Neural progenitor cell (in vitro differentiated cells): ENCODE measurements at regions not wholly inside any gene's neighbourhood (a gene's known extent, or its start where the extent isn't known, plus 50 kb on each side); places are given as distances from the start of the nearest gene placed in this dataset. TPM values are rescaled to one million over a fixed set of nuclear protein-coding genes. Genes with fewer than 3 reads are reported as not detected.
"Not testable (repeated sequence)": the region's sequence is repeated elsewhere in the genome, so short reads cannot be mapped to it uniquely, and the experiment has no call there.

ENCODE experiments used
- DNase-seq: peaks from one replicate; pipeline ENCODE4 v3.0.0-alpha.2; 2016; ENCODE audit warnings: low spot score
- H2AFZ ChIP-seq: fragments of 200-600 bp; sonication (generic); replicated peaks from 2 replicates; pipeline ENCODE4 v1.6.1; 2016; ENCODE audit warnings: antibody characterized with exemption
- H3F3A ChIP-seq: fragments of 200-600 bp; sonication (generic); 2 replicates; pipeline ENCODE4 v1.6.1; 2016; ENCODE audit warnings: antibody characterized with exemption, low read depth
- H3K27ac ChIP-seq: fragments of 200-600 bp; sonication (generic); 2 replicates; pipeline ENCODE4 v1.5.1; 2016; ENCODE audit warnings: mild to moderate bottlenecking
- H3K27me3 ChIP-seq: fragments of 200-600 bp; sonication (generic); 2 replicates; pipeline ENCODE4 v1.6.1; 2016; ENCODE audit warnings: mild to moderate bottlenecking, moderate library complexity
- H3K36me3 ChIP-seq: fragments of 200-600 bp; sonication (generic); 2 replicates; pipeline ENCODE4 v1.5.1; 2016
- H3K4me1 ChIP-seq: fragments of 200-600 bp; sonication (generic); 2 replicates; pipeline ENCODE4 v1.6.1; 2016; ENCODE audit warnings: mixed run types
- H3K4me2 ChIP-seq: fragments of 200-600 bp; sonication (generic); 2 replicates; pipeline ENCODE4 v1.6.1; 2016
- H3K4me3 ChIP-seq: fragments of 200-600 bp; sonication (generic); 2 replicates; pipeline ENCODE4 v1.5.1; 2016
- H3K79me2 ChIP-seq: fragments of 200-600 bp; sonication (generic); 2 replicates; pipeline ENCODE4 v1.6.1; 2016; ENCODE audit warnings: low read depth
- H3K9ac ChIP-seq: fragments of 200-600 bp; sonication (generic); 2 replicates; pipeline ENCODE4 v1.6.1; 2016
- H3K9me3 ChIP-seq: fragments of 200-600 bp; sonication (generic); 2 replicates; pipeline ENCODE4 v1.5.1; 2016; ENCODE audit warnings: low read depth
- H4K20me1 ChIP-seq: fragments of 200-600 bp; sonication (generic); 2 replicates; pipeline ENCODE4 v1.6.1; 2016; ENCODE audit warnings: low read depth
- H3K27ac Mint-ChIP-seq: 3 replicates; pipeline ENCODE4 v1.8.0; 2021; ENCODE audit warnings: mixed read lengths
- H3K27me3 Mint-ChIP-seq: 2 replicates; pipeline ENCODE4 v1.8.0; 2022; ENCODE audit warnings: low read depth, mild to moderate bottlenecking, inconsistent platforms, moderate library complexity, mixed read lengths; ENCODE audit not compliant: insufficient read depth
- H3K36me3 Mint-ChIP-seq: 3 replicates; pipeline ENCODE4 v1.8.0; 2021; ENCODE audit warnings: mixed read lengths
- H3K4me1 Mint-ChIP-seq: 3 replicates; pipeline ENCODE4 v1.8.0; 2021; ENCODE audit warnings: mixed read lengths
- H3K4me3 Mint-ChIP-seq: 3 replicates; pipeline ENCODE4 v1.8.0; 2021; ENCODE audit warnings: mild to moderate bottlenecking, moderate library complexity, mixed read lengths
- H3K9me3 Mint-ChIP-seq: 3 replicates; pipeline ENCODE4 v1.8.0; 2020; ENCODE audit warnings: mixed read lengths
- small RNA-seq: library from RNA; depleted of rRNA; stranded (forward); fragments of <200 nt; gene quantifications from one replicate; pipeline ENCODE3, GENCODE V24; 2015

DNA sequence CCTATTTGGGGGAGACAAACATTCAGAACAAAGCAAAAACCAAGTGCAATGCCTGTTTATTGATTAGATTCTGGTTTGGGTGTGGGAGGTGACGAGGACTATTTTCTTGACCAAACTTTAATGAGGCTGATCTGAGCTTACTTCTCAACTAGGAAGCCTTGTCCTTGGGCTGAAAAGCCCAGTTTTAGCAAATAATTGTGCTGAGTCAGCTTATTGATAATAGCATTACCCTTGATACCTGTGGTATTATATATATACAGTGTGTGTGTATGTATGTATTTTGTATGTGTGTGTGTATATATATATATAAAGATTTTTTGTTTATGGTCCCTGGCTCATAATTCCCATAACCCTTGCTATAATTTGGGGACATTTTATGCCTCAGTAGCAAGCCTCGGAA, 880.6 kb downstream of the PCDH11X start:
- H3K4me1 Mint-ChIP-seq, H3F3A ChIP-seq, H3K27ac Mint-ChIP-seq, H3K9me3 Mint-ChIP-seq, H4K20me1 ChIP-seq, H2AFZ ChIP-seq, DNase-seq, H3K27ac ChIP-seq, H3K4me2 ChIP-seq, H3K4me1 ChIP-seq, H3K4me3 Mint-ChIP-seq, H3K27me3 Mint-ChIP-seq, H3K36me3 Mint-ChIP-seq, H3K4me3 ChIP-seq, H3K36me3 ChIP-seq, H3K9ac ChIP-seq, H3K79me2 ChIP-seq, H3K27me3 ChIP-seq, H3K9me3 ChIP-seq: not testable (repeated sequence)

GRCh38 chrX:92692796-92693195, 913.6 kb downstream of the PCDH11X start:
- not testable (repeated sequence) for H3K79me2 ChIP-seq, DNase-seq, H3K27me3 ChIP-seq, H3K9ac ChIP-seq, H3F3A ChIP-seq, H3K9me3 ChIP-seq, H3K36me3 Mint-ChIP-seq, H3K4me2 ChIP-seq, H2AFZ ChIP-seq, H3K27me3 Mint-ChIP-seq, H3K36me3 ChIP-seq, H3K9me3 Mint-ChIP-seq, H3K4me1 Mint-ChIP-seq, H3K4me1 ChIP-seq, H3K4me3 Mint-ChIP-seq, H3K4me3 ChIP-seq, H3K27ac ChIP-seq, H4K20me1 ChIP-seq, H3K27ac Mint-ChIP-seq

DNA sequence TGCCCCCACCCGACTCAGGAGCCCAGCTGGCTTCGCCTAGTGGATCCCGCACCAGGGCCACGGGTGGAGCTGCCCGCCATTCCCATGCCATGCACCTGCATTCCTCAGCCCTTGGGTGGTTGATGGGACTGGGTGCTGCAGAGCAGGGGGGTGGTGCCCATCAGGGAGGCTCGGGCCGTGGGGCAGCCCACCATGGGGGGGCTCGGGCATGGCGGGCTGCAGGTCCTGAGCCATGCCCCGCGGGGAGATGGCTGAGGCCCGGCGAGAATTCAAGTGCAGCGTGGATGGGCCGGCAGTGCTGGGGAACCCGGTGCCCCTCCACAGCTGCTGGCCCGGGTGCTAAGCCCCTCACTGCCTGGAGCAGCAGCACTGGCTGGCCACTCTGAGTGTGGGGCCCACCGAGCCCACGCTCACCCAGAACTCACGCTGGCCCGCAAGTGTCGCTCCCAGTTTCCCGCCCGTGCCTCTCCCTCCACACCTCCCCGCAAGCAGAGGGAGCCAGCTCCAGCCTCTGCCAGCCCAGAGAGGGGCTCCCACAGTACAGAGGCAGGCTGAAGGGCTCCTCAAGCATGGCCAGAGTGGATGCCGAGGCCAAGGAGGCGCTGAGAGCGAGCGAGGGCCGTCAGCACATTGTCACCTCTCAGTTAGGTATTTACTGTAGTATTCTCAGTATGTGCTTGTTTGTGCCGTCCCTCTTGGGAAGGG, 920.4 kb downstream of the PCDH11X start:
- H3K4me1 Mint-ChIP-seq, H3K9me3 ChIP-seq, H3K79me2 ChIP-seq, H3K9ac ChIP-seq, H3K27ac Mint-ChIP-seq, H3K27me3 ChIP-seq, H3F3A ChIP-seq, H4K20me1 ChIP-seq, H3K4me1 ChIP-seq, H3K27ac ChIP-seq, H3K27me3 Mint-ChIP-seq, H3K36me3 ChIP-seq, H3K4me2 ChIP-seq, H3K36me3 Mint-ChIP-seq, H2AFZ ChIP-seq, H3K4me3 ChIP-seq, DNase-seq, H3K4me3 Mint-ChIP-seq, H3K9me3 Mint-ChIP-seq: not testable (repeated sequence)

DNA sequence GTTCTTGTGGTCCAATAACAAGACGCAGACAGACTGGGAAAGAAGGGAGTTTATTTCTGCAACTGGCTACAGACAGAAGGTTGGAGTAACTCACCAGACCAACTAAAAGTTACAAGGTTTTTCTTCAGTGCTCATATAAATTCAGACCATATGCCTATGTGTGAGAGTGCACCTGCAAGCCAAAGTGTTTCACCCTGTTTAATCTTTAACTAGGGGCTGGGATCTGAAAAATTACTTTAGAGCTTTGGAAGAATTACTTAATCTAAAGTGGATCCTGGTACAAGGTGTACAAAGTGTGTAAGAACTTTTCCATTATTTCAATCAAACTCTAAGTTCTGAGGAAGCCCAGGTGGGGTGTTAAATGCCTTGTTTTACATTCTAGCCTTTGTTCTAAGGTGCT, 930.6 kb downstream of the PCDH11X start:
- not testable (repeated sequence) for H3K36me3 ChIP-seq, H3K27me3 Mint-ChIP-seq, H3K9me3 Mint-ChIP-seq, H3K4me2 ChIP-seq, H3K4me1 Mint-ChIP-seq, H3K4me3 Mint-ChIP-seq, H3K27ac ChIP-seq, H3K27me3 ChIP-seq, H2AFZ ChIP-seq, H3K27ac Mint-ChIP-seq, H3K4me1 ChIP-seq, H3K9ac ChIP-seq, H3K36me3 Mint-ChIP-seq, H3K9me3 ChIP-seq, H3K79me2 ChIP-seq, H3K4me3 ChIP-seq, DNase-seq, H3F3A ChIP-seq, H4K20me1 ChIP-seq

Small RNAs in the stretch of these regions (small RNA-seq; reads per million reads assigned to genes)
- not detected for gene SNX3P1X
